Endometrium (tissue), 2 donors: ENCODE measurements at regions not wholly inside any gene's neighbourhood (a gene's known extent, or its start where the extent isn't known, plus 50 kb on each side); places are given as distances from the start of the nearest gene placed in this dataset.

ENCODE experiments used
- FAIRE-seq: peaks from 2 replicates; lab custom pipeline; 2012; peaks lifted over from hg19 to GRCh38; lab: Jason Lieb, UNC
- donor health status: control.
- donor health status: control.

GRCh38 chr17:73815474-73815873, 171.2 kb upstream of the SDK2 start:
- no peak for FAIRE-seq

GRCh38 chr17:73819440-73820395, 175.5 kb upstream of the SDK2 start:
- FAIRE-seq, result no peak

- FAIRE-seq, result no peak
Observed at GRCh38 chr17:73820686-73821448, 176.6 kb upstream of the SDK2 start.

GRCh38 chr17:73821665-73822064, 177.4 kb upstream of the SDK2 start:
- FAIRE-seq, result no peak

GRCh38 chr17:73822371-73822770, 178.1 kb upstream of the SDK2 start:
- no peak for FAIRE-seq

- no peak for FAIRE-seq
Observed at GRCh38 chr17:73823684-73824083, 179.4 kb upstream of the SDK2 start.

- no peak for FAIRE-seq
Observed at GRCh38 chr17:73824321-73824720, 180.1 kb upstream of the SDK2 start.

GRCh38 chr17:73826181-73826871, 182.1 kb upstream of the SDK2 start:
- no peak for FAIRE-seq

- no peak for FAIRE-seq
Observed at GRCh38 chr17:73826872-73827228, 182.6 kb upstream of the SDK2 start.

GRCh38 chr17:73827627-73828291, 183.5 kb upstream of the SDK2 start:
- FAIRE-seq, result no peak

GRCh38 chr17:73829676-73830280, 185.5 kb upstream of the SDK2 start:
- no peak for FAIRE-seq

GRCh38 chr17:73831699-73832098, 187.5 kb upstream of the SDK2 start:
- FAIRE-seq, result no peak

GRCh38 chr17:73833775-73834488, 189.7 kb upstream of the SDK2 start:
- no peak for FAIRE-seq

GRCh38 chr17:73834684-73835343, 190.6 kb upstream of the SDK2 start:
- FAIRE-seq, result no peak

- no peak for FAIRE-seq
Observed at GRCh38 chr17:73835605-73836004, 191.4 kb upstream of the SDK2 start.

GRCh38 chr17:73838815-73839214, 194.6 kb upstream of the SDK2 start:
- FAIRE-seq, result no peak

- no peak for FAIRE-seq
Observed at GRCh38 chr17:73840829-73841228, 196.6 kb upstream of the SDK2 start.

- no peak for FAIRE-seq
Observed at GRCh38 chr17:73841431-73842060, 197.3 kb upstream of the SDK2 start.

GRCh38 chr17:73847952-73848351, 203.7 kb upstream of the SDK2 start:
- FAIRE-seq, result no peak

GRCh38 chr17:73850426-73850825, 206.2 kb upstream of the SDK2 start:
- FAIRE-seq, result no peak
